HG02798 (cell line): ENCODE measurements at regions not wholly inside any gene's neighbourhood (a gene's known extent, or its start where the extent isn't known, plus 50 kb on each side); places are given as distances from the start of the nearest gene placed in this dataset.
A peak's percentile ranks its signal among the peaks of the same experiment; 100 is the strongest.

Source experiments
- ATAC-seq: cut with Tn5 transposase; IDR thresholded peaks from one replicate; pipeline ENCODE4 v1.9.1; 2021; ENCODE audit warnings: mild to moderate bottlenecking; ENCODE audit not compliant: unreplicated experiment, poor library complexity

DNA sequence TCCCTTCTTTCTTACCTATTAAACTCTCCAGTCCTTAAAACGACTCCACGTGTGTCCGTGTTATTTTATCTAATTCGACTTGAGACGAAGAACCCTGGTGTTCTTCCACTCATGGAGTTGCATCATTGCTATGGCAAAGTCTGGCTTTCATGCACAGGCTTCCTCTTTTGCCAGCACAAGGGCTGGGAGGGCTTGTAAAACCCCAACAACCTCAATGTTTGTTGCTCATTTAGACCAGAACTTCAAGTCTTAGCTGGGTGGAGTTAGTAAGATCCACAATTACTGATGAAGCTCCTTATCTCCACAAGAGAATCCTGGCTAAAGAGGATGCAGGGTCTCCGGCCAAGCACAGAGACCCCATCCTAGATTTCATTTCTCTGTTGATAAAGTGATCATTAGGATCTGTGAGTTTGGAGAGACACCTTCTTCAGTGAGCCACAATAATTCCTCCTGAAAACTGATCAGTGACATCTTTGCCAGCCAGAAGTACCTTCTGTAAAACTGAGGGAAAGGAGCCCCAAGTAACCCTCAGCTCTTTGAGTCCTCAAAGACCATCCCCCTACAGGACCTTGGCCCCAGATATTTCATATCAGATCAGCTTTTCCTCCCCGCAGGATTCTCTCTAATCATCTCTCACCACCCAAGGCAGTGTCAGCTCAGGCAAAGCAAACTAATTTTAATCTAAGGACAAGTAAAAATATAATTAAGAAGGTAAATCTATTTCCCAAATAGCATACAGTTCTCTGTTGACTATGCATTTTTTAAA is 514.6 kb downstream of the FUT8 start:
- ATAC-seq: no peak

DNA sequence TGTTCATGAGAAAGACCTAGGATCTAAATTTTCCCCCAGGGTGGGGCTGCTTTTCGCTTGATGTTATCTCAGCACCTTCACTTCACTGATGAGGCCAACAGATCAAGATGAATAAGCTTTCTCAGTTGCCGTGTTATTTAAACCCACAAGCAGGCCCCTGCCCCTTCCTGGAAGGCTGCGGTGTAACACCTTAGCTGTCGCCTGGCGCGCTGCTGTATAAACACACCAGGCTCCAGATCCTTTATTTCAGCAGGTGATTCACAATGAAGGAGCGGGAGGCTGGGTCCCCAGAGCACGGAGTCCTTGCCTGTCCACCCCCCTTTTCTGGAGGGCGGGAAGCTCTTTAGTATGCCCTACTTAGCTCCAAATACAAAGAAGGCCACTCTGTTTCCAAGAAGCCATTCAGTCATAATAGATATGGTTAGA is 515.4 kb downstream of the FUT8 start:
- ATAC-seq: no peak

DNA sequence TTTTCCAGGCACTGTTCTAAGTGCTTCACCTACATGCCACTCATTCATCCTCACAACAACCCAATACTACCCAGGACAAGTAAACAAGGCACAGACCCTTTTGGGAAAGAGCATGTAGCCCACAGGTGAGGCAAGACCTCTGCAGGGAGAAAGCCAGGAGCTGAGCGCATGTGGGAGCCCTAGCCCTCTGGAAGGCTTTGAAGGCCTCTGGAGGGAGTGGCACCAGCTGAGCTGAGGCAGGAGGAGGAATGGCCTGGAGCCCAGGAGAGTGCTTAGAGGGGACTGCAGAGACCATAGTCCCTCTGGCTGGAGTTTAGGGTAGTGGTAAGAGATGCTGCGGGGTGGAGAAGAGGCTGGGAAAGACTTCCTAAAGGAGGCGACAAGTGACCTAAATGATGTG is 516.5 kb downstream of the FUT8 start:
- ATAC-seq: no peak

DNA sequence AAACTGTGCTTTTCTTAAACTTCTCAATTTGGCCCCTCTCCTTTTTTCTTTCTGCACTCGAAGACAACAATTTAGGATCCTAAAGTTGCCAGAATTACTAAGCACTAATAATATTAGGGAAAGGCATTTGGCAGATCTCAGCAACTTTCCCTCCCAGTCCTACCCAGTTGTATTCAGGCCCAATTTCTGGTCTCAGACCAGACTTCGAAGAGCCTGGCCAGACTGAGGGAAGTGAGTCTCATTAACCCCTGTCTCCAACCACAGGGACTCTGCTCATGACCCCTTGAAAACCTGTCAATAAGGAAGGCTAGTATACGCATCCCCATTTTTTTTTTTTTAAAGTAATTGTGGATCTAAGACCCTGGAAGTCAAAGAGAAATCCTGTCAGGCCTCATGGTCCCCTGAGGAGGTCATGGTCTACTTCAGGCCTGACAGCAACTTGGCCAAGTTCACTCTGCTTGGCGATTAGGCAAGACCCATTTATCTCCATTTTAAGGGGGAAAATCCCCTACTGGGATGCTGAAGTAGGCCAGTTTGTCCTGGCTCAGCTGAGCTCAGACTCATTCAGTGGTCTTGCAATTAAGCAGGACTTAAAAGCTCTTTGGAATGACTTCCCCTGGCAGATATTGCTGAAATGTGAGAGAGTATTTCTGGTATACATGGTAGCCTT is 521.0 kb downstream of the FUT8 start:
- ATAC-seq: no peak

DNA sequence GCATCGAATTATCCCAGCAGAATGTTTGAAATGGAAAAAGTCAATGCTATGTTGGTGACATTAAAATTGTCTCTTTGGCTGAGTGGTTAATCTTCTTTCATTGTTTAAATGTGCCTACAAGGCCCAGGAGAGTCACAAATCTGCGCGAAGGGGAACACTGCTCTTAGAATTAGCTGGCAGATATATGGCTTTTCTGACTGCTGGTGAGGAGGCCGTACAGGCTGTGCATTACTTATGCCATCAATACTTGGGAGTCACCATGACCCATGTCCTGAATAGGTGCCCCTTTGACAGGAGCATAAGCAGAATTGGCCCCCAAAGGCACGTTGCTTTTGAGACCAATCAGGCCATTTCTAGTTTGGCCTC is 521.5 kb downstream of the FUT8 start:
- no peak for ATAC-seq

DNA sequence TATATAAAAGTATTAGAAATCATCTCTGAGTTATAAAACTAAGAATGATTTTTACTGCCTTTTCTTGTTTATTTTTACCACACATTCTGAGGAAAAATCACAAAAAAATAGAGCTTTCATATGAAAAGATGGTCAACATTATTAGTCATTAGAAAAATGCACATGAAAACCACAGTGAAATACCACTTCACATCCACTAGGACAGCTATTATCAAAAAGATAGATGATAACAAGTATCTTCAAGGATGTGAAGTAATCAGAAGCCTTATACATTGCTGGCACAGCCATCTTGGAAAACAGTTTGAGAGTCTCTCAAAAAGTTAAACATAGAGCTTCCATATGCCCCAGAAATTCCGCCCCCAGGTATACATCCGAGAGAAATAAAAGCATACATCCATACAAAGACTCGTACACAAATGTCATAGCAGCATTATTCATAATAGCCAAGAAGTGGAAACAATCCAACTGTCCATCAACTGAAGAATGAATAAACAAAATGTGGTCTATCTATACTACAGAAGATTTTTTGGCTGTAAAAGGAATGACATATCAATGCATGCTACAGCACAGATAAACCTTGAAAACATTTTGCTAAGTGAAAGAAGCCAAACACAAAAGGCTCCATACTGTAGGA is 523.9 kb downstream of the FUT8 start:
- no peak for ATAC-seq

DNA sequence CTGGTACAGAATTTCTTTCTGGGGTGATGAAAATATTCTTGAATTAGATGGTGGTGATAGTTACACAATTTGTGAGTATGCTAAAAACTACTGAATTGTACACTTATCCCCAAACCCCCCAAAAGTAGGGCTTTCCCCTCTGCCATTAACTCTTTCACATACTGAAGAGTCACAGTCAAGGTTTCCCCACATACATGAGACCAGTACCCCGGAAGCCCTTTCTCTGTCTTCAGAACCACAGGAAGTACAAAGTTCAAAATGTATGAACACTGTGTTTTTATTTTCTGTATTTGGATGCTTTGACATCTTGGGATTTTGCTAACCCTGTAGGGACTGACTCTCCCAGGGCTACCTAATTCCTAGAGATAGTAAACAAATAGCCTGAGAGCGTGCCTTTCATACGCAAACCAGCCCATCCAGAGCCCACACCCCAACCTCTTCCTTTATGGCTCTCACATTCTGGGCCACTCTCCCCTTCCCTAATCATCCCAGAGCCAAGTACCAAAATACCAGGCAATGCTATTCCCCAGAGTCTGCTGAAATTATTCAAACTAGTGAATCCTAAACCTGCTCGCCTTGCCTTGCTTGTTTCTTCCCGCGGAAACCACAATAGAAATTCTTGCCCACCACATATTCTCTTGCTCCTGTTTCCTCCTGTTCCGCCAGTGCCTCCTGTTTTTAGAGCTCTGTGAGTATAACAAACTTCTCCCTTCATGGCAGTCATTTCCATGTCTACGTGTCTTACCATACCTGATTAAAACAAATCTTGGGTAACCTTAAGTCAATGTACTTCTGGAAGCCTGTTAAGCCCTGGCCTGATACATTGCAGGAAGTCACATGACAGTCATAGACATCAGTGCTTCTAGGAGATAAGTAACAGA is 524.8 kb downstream of the FUT8 start:
- ATAC-seq: no peak

DNA sequence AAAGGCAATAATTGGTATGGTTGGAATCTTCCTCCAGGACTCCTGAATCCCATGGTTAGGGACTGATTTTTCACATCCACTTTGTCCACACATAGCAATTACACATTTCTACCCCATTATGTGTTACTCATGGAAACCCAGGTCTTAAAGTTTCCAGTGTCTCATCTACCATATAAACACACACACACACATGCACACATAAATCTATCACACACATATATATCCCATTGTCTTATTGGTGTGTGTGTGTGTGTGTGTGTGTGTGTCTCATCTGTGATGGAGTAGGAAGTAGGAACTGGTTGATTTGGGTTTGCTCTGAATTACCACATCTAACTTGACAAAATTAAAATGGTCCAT is 525.4 kb downstream of the FUT8 start:
- no peak for ATAC-seq

DNA sequence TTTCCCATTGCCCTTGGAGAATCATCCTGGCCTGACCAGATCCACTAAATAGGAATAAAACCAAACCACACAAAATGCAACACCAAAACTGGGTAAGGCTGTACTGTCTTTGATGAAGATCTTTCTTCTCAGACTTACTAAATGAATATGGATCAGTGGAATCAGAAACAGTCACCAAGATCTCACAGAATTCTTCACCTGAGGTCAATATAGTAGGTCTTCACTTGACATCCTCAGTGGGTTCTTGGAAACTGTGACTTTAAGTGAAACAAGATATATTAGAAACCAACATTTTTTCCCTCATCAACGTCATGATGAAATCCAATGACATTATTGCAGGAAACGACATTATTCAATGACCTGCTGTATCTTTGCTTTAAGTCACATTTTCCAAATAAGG is 526.2 kb downstream of the FUT8 start:
- no peak for ATAC-seq

DNA sequence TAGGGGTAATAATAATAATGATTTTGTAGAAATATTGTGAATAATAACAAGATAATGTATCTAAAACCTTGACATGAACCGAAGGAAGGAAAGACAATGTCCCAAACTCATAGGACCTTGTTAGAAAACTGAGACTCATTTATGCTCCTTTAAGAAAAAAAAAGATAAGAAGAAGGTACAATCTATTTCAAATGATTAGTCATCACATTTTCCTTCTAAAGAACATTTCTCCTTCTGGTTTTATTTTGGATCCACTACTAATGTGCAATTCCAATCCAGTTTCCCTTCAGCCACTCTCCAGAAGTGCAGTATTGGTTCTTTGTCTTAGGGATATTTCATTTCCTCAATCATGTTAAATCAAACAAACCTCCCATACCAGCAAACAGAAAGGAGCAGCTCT is 526.7 kb downstream of the FUT8 start:
- ATAC-seq: no peak

DNA sequence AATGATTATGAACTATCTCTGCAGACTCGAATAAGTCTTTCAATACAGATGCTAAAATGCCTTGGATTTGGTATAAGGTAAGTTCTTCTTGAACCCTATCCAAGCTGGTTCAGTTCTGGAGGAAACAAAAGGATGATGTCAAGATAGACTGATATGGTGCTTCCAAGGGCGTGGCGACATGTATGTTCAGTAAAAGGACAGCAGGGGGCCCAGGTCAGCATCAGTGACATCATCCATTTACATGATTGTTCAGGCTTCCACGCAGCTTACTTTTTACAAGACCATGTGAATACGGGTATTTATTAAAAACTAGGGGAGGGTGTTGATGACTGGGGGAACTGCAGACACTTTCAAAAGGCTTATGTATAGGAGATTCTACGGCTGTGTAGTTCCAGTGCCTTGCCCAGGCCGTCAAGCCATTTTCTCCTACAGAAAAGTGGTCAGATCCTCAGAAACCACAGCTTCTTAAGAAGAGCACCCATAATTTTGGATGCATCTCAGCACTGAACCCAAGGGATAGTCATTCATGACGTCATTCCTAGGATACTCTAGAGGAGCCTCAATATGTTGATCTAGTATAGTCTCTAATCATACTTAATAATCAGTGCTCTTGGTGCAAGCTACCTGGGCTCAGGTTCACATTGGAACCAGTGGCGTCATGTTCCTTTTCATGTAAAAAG is 527.7 kb downstream of the FUT8 start:
- ATAC-seq: peak; percentile 41

DNA sequence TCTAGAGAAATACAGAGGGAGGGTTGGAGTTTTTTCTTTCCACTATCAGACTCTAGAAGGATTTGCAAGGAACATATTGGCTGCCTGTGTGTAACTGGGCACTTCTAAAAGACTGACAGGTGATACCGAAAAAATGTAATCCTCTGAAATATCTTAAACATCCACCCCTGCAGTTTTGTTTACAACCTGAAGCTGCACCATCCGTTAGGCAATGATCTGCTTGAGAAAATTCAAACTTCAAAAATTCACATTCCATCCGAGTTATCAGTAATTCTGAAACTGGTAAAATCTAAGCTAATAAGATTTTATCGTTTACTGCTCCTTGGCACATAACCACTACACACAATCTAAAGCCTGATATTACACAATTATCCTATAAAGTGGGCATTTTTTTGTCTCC is 528.6 kb downstream of the FUT8 start:
- ATAC-seq: no peak

DNA sequence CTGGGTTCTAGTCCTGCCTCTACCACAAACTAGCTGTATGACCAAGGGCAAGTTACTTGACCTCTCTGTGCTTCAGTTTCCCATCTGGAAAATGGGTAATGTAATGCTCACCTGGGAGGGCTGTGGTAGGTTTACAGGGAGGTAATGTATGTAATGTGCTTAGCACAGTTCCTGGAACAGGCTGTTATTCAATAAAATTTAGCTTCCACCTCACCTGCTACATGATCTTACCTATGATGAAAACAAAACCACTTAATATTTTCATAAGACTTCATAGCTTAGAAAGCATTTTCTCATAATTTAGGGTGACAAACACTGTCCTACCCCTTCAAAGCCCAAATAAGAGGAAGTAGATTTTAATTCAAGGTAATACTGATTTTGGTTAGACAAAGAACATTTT is 530.6 kb downstream of the FUT8 start:
- ATAC-seq: no peak

DNA sequence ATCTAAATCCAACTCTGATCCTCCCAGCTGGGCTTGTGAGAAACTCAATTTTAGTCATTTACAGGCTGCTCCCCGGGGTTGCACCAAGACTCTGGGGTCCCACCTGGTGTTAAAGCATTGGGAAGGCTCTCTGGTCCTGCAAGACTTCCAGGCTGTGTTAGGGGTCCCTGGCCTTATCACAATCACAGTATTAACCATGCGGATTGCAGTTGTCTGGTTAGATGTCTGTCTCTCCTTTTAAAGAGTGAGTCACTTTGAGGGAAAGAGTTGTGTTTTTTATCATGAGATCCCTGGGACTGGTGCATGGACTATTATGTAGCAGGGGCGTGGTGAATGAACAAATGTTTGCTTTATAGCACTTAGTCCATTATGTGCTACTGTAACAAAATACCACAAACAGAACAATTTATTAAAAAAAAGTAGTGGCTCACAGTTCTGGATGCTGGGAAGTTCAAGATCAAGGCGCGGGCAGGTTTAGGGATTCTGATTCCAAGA is 531.4 kb downstream of the FUT8 start:
- ATAC-seq: no peak

DNA sequence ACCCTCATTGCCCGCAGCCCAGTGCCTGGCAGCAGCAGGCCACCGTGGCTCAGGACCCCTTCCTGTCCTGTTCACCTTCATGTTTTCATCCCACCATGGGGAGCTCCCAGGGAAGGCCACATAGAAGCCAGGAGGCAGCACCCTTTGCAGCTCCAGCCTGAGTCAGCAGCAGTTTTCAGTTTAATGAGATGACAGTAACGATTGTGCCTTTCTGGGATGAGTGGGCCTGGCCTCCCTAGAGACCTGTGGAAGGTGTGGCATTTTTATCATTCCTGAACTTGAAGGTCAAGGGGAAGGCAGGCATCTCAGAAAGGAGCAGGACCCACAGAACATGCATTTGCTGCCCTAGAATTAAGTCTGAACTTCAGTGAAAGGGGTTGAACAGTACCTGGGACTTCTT is 532.8 kb downstream of the FUT8 start:
- no peak for ATAC-seq

DNA sequence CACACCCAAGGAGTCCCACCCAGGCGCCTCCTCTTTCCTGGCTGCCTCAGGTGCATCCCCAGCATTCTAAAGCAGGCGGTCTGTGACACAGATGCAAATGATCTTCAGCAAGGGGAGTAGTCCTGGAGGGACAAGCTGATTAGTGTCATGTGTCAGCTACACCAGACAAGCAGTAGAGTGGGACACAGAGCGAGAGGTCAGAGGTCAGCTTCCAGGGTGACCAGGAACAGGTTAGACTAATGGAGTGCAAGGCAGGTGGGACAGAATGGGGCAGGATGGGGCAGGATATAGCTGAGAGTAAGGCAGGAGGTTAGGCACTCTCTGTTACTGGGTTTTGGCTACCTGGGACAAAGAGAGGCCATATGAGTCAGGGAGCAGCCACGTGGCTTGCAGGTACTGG is 534.0 kb downstream of the FUT8 start:
- ATAC-seq: no peak

DNA sequence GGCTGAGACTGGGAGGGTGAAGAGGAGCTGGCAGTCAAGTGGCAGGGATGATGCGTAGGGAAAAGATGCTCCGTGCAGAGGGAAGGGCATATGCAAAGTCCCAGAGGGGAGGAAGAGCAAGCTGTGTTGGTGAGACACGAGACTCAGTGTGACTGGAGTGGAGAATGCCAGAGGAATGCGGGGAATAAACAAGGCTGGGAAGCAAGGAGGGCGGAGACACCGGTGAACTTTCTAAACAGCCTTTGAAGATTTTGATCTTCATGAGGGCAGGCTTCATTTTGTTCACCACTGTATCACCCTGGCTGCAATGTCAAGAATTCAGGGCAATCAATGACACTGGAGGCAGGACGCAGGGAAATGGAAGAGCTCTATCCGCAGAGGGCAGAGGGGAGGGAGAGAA is 535.8 kb downstream of the FUT8 start:
- no peak for ATAC-seq

DNA sequence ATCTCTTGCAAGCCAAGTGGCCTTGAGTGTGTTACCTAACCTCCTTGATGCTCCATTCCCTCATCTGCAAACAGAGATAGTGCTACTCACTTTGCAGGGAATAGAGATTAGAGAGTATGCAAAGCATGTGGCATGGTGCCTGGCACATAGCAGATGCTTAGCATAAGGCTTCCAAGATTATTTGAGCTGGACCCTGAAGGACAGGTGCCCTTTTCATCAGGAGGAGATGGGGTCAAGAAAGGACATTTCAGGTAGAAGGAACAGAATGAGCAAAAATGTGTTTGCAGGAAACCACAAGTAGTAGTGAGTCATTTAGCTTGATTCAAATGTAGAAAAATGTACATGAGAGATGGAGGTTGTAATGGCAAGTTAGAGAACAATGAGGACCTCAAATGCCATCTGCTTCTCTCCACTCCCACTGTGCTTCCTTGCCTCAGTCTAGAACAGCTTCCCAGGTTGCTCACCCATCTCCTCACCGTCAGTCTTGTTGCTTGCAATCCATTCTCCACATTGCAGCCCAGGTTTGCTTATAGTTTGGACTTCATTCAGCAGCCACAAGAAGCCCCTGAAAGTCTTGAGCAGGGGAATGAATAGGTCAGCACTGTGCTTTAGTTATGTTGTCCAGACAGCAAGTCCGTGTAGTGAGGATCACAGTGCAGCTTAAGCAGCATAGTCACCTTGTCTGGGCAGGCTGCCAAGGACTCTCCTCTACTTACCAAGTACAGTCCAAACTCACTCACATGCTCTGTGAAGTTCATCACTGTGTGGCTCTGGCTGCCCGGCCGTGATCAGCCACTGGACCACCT is 536.3 kb upstream of the CCDC196 start:
- ATAC-seq: peak; percentile 55

DNA sequence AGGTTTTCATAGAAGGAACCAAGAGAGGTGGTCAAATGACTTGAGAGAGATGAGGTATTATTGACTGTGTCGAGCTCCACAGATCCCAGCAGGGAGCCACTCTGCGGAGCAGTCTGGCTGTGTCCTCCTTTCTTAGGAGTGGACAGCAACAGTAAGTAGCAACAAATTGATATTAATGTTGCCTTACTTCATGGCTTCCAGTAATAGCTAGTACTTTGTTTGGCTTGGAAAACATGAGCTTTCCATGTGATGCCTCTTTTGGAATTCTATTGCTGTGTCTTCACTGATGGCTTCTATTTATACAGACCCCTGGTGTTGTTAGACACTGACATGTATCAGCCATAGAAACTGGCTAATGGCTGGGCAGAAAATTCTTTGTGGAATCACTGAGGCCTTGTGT is 531.2 kb upstream of the CCDC196 start:
- no peak for ATAC-seq
